ENCODE measurements at regions not wholly inside any gene's neighbourhood (a gene's known extent, or its start where the extent isn't known, plus 50 kb on each side); places are given as distances from the start of the nearest gene placed in this dataset.

- DNase-seq (no peak), ATAC-seq (replicated peaks) (no peak)
- no peak overlapping the region for H3K27ac Mint-ChIP-seq
Observed at GRCh38 chr11:110935018-110935640, 222.9 kb upstream of the ARHGAP20 start.

DNA sequence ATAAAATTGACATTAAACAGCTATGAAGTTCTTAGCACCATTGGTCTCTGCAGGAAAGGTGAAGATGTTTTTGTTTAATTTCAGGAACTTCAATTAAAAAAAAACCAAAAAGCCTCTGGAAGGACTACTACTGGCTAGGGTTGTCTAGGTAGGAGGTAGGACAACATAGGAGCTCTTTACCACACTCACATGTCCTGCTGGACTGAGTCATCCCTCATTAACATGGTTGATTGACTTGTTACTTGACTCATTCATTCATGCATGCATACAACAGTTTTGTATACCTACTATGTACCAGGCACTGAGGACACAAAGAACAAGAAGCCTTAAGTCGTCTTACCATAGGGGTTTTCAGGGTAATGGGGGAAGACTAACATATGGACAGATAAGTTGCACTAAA is 216.9 kb upstream of the ARHGAP20 start:
- ATAC-seq (replicated peaks): no peak
- H3K4me3 Mint-ChIP-seq: no peak overlapping the region
- no peaks in the 10 kb centered on the region for H3K9me3 Mint-ChIP-seq
- peaks cover 0 to 5% of the 10 kb centered on the region in 2 donors for H3K27me3 Mint-ChIP-seq
- DNase-seq: no peak
- H3K36me3 Mint-ChIP-seq (ENCODE audit: insufficient read depth): no peaks in the 10 kb centered on the region
- no peaks in the 10 kb centered on the region for H3K4me1 Mint-ChIP-seq (ENCODE audit: low read depth in 2 of 2)
- H3K27ac Mint-ChIP-seq: no peak overlapping the region

More at GRCh38 chr11:110935018-110935640, 222.9 kb upstream of the ARHGAP20 start:
- no peaks in the 10 kb centered on the region for H3K9me3 Mint-ChIP-seq
- no peaks in the 10 kb centered on the region for H3K4me1 Mint-ChIP-seq (ENCODE audit: low read depth in 2 of 2)
- H3K27me3 Mint-ChIP-seq: no peaks in the 10 kb centered on the region
- H3K36me3 Mint-ChIP-seq (ENCODE audit: insufficient read depth): no peaks in the 10 kb centered on the region
- H3K4me3 Mint-ChIP-seq: no peak overlapping the region

- ATAC-seq (replicated peaks): no peak
- Mint-ChIP-seq H3K9me3 (no peaks in the 10 kb centered on the region), H3K4me3 (no peak overlapping the region)
Observed at GRCh38 chr11:110928391-110928790, 216.2 kb upstream of the ARHGAP20 start.

DNA sequence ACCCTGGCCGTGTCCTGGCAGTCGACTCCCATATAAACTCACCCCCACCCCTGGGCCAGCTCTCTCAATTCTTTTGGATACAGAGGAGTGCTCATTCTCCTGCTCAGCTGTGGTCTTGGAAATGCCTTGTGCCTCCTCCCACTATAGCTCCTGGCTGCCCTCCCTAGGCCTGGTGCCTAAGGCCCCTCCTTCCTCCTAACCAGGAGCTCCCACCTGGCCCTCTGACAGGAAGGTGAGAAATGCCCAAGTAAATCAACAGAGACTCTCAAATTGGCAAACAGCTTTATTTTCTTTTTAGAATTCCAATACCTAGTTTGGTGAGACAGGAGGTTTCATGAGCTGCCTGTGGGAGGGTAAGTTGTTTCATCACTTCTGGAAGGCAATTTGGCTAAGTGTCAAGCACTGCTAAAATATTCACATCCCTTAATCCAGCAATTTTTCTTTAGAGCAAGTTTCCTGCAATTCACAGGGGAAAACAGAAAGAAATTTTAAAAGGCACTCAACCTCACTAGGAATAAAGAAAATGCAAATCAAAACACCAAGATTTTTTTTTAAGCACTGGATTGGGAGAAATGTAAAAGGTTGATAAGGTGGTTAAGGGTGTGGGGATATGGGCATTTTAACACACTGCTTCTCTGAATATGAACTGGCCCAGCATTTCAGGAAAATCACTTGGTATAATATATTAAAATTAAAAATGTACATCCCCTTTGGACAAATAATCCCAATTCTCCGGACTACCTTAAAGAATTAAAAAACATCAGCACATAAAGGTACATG is 209.7 kb upstream of the ARHGAP20 start:
- H3K4me1 Mint-ChIP-seq (ENCODE audit: low read depth in 2 of 2): peaks cover 3 to 5% of the 10 kb centered on the region in 2 donors
- ATAC-seq (replicated peaks) (no peak), DNase-seq (no peak)
- H3K4me3 Mint-ChIP-seq: no peak overlapping the region
- peaks cover 1 to 16% of the 10 kb centered on the region in 2 donors for H3K27me3 Mint-ChIP-seq
- H3K27ac Mint-ChIP-seq: no peak overlapping the region
- H3K9me3 Mint-ChIP-seq: peaks cover 0 to 2% of the 10 kb centered on the region in 2 donors
- H3K36me3 Mint-ChIP-seq (ENCODE audit: insufficient read depth): no peaks in the 10 kb centered on the region

More at GRCh38 chr11:110928391-110928790, 216.2 kb upstream of the ARHGAP20 start:
- DNase-seq: no peak
- no peak overlapping the region for H3K27ac Mint-ChIP-seq
- peaks cover 0 to 5% of the 10 kb centered on the region in 2 donors for H3K27me3 Mint-ChIP-seq
- H3K4me1 Mint-ChIP-seq (ENCODE audit: low read depth in 2 of 2): no peaks in the 10 kb centered on the region
- no peaks in the 10 kb centered on the region for H3K36me3 Mint-ChIP-seq (ENCODE audit: insufficient read depth)

DNA sequence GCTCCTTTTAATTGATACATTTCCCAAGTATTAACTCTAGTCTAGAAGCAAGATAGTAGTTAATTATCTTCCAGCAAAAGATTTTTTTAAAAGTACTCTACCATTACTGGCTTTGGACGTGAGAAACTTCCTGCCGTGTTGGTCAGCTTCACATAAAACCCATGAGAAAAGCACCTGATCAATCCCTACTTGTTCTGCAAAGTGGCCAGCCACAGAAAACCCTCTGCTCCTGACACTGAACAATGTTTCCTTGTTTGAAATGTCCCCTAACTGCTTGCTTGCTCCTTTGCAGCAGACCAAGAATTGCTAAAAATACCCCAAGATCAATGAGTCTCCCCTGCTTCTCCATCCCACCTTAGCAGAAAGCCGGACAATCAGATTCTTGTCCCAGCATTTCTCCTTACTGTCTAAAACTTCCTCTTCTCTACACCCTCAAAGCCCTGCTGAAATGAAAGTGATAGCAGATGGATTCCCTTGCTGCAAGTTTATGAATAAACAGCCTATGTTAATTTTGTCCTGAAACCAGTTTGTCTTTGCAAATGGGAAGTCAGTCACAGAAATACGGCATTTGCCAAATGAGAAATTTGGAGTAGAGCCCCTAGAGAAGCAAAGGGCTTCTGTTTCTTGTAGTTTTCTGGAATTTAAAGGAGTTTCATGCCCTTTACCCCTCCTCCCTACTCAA is 207.1 kb upstream of the ARHGAP20 start:
- ATAC-seq (replicated peaks): no peak
- Mint-ChIP-seq H3K9me3 (peaks cover 0 to 2% of the 10 kb centered on the region in 2 donors), H3K27me3 (peaks cover 4 to 16% of the 10 kb centered on the region in 2 donors), H3K4me3 (no peak overlapping the region), H3K4me1 (ENCODE audit: low read depth in 2 of 2) (peaks cover 3 to 5% of the 10 kb centered on the region in 2 donors), H3K27ac (no peak overlapping the region), H3K36me3 (ENCODE audit: insufficient read depth) (no peaks in the 10 kb centered on the region)
- no peak for DNase-seq

DNA sequence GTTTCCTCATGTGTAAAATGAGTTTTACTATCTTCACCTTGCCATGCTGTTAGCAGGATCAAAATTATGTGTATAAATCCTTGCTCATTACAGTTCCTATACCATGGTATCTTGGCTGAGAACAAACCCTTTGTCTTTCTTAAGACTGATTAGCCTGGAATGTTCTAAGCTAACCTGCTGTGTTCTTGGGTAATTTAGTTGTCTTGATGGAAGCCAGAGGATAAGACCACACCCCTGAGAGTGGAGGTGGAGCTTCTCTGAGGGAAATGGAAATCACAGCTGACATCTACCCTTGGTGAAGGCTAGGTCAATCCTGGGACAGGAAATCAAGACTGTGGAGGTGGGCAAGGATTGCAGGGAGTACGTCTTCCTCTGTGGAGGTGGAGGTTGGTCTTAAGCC is 206.1 kb upstream of the ARHGAP20 start:
- ATAC-seq (replicated peaks) (no peak), DNase-seq (no peak)
- Mint-ChIP-seq H3K9me3 (peaks cover 0 to 2% of the 10 kb centered on the region in 2 donors), H3K27ac (no peak overlapping the region), H3K27me3 (peaks cover 11 to 16% of the 10 kb centered on the region in 2 donors), H3K4me3 (no peak overlapping the region), H3K36me3 (ENCODE audit: insufficient read depth) (no peaks in the 10 kb centered on the region), H3K4me1 (ENCODE audit: low read depth in 2 of 2) (peaks cover 3 to 5% of the 10 kb centered on the region in 2 donors)

- DNase-seq: no peak
- Mint-ChIP-seq H3K4me1 (ENCODE audit: low read depth in 2 of 2) (peaks cover 9 to 10% of the 10 kb centered on the region in 2 donors), H3K36me3 (ENCODE audit: insufficient read depth) (no peaks in the 10 kb centered on the region), H3K27me3 (peaks cover 0 to 19% of the 10 kb centered on the region in 2 donors), H3K4me3 (no peak overlapping the region), H3K9me3 (peaks cover 0 to 3% of the 10 kb centered on the region in 2 donors), H3K27ac (no peak overlapping the region)
- ATAC-seq (replicated peaks): no peak
Observed at GRCh38 chr11:110912437-110912836, 200.2 kb upstream of the ARHGAP20 start.

DNA sequence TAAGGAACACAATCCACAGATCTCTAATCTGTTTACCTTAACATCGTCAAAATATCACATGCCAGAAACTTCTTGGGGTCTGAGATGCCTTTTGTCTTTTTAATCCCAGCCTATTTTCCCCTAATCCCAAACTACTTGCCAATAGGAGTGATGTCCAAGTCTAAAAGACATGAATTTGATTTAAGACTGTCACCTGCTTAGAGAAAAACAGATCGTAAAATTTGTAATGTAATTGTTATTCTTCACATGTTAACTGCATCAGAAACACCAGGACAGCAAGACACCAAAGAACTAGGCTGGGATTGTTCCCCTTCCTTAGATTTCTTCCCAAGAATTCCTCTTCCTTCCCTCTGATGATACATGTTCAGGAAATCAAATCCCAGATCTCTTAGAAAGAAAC is 198.1 kb upstream of the ARHGAP20 start:
- H3K36me3 Mint-ChIP-seq (ENCODE audit: insufficient read depth): no peaks in the 10 kb centered on the region
- H3K4me3 Mint-ChIP-seq: no peak overlapping the region
- no peak overlapping the region for H3K27ac Mint-ChIP-seq

GRCh38 chr11:110909336-110909735 is 197.1 kb upstream of the ARHGAP20 start:
- no peak overlapping the region for H3K4me3 Mint-ChIP-seq
- no peak for ATAC-seq (replicated peaks)
- H3K27me3 Mint-ChIP-seq: peaks cover 0 to 15% of the 10 kb centered on the region in 2 donors
- no peak overlapping the region for H3K27ac Mint-ChIP-seq
- peaks cover 0 to 5% of the 10 kb centered on the region in 2 donors for H3K9me3 Mint-ChIP-seq
- no peak for DNase-seq
- H3K36me3 Mint-ChIP-seq (ENCODE audit: insufficient read depth): no peaks in the 10 kb centered on the region
- H3K4me1 Mint-ChIP-seq (ENCODE audit: low read depth in 2 of 2): peaks cover 12 to 15% of the 10 kb centered on the region in 2 donors

More for the DNA sequence above, 198.1 kb upstream of the ARHGAP20 start:
- peaks cover 0 to 5% of the 10 kb centered on the region in 2 donors for H3K9me3 Mint-ChIP-seq
- DNase-seq: no peak
- ATAC-seq (replicated peaks): no peak
- H3K27me3 Mint-ChIP-seq: peaks cover 0 to 19% of the 10 kb centered on the region in 2 donors
- peaks cover 12 to 15% of the 10 kb centered on the region in 2 donors for H3K4me1 Mint-ChIP-seq (ENCODE audit: low read depth in 2 of 2)

DNA sequence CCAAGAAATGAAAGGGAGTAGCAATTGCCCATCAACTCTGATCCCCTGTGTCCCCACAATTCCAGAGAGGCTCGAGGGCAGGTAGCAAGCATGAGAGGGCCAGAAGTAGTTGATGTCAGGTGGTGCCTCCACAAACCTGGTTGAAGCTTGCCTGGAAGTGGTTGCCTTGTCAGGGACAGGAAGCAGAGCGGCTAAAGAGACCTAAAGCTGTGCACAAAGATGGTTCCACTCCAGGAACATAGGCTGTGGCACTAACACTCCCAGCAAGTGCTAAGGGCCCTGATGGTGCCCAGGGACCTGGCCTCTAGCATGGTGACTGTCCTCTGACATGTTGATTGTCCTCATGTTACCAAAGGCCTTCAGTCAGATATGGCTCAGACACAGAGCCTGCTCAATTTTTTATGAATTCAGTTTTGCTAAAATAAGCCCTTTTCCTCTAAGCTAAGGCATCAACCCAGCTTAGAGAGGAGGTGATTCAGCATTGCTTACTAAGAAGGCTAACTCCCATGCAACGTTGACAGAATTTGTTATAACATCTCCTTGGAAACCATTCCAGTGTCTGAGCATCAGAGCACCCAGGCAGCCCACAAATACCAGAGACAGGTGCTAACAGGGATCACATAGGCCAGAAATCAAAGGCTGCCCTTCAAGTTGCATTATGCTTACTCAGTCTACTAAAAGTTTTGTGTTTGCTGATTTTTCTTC is 196.3 kb upstream of the ARHGAP20 start:
- Mint-ChIP-seq H3K27me3 (peaks cover 0 to 8% of the 10 kb centered on the region in 2 donors), H3K4me1 (ENCODE audit: low read depth in 2 of 2) (peaks cover 12 to 15% of the 10 kb centered on the region in 2 donors), H3K9me3 (peaks cover 0 to 5% of the 10 kb centered on the region in 2 donors), H3K36me3 (ENCODE audit: insufficient read depth) (no peaks in the 10 kb centered on the region), H3K4me3 (no peak overlapping the region), H3K27ac (peak overlapping the region in 1 of 2 donors; percentile 7)
- no peak for ATAC-seq (replicated peaks)
- no peak for DNase-seq

DNA sequence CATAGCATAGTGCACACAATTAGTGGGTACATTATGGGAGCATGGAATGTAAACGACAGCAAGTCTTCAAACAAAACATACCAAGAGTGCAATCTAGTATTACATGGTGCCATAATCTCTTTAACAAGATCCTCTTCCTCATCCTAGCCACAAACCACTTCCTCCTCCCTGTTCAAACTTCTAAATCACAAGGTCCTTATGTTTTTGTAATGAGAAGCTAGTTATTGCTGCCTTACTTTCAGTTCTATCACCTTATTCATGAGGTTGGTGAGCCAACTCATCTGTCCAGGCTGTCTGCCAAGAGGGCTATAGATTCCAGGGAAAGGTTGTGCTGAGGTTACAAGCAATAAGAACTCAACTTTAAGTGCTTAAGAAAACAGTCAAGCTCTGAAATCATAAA is 195.4 kb upstream of the ARHGAP20 start:
- DNase-seq (no peak), ATAC-seq (replicated peaks) (peak; percentile 40)
- H3K27me3 Mint-ChIP-seq: peaks cover 0 to 7% of the 10 kb centered on the region in 2 donors
- H3K4me3 Mint-ChIP-seq: peak overlapping the region in 1 of 2 donors; percentile 3
- H3K4me1 Mint-ChIP-seq (ENCODE audit: low read depth in 2 of 2): peaks cover 12 to 15% of the 10 kb centered on the region in 2 donors
- H3K27ac Mint-ChIP-seq: peak overlapping the region in 1 of 2 donors; percentile 7
- H3K36me3 Mint-ChIP-seq (ENCODE audit: insufficient read depth): no peaks in the 10 kb centered on the region
- H3K9me3 Mint-ChIP-seq: peaks cover 0 to 5% of the 10 kb centered on the region in 2 donors

GRCh38 chr11:110903830-110904229 is 191.6 kb upstream of the ARHGAP20 start:
- Mint-ChIP-seq H3K27me3 (peaks cover 0 to 7% of the 10 kb centered on the region in 2 donors), H3K4me3 (no peak overlapping the region), H3K27ac (no peak overlapping the region), H3K9me3 (peaks cover 0 to 2% of the 10 kb centered on the region in 2 donors), H3K36me3 (ENCODE audit: insufficient read depth) (no peaks in the 10 kb centered on the region), H3K4me1 (ENCODE audit: low read depth in 2 of 2) (peaks cover 12 to 15% of the 10 kb centered on the region in 2 donors)
- DNase-seq (no peak), ATAC-seq (replicated peaks) (no peak)

DNA sequence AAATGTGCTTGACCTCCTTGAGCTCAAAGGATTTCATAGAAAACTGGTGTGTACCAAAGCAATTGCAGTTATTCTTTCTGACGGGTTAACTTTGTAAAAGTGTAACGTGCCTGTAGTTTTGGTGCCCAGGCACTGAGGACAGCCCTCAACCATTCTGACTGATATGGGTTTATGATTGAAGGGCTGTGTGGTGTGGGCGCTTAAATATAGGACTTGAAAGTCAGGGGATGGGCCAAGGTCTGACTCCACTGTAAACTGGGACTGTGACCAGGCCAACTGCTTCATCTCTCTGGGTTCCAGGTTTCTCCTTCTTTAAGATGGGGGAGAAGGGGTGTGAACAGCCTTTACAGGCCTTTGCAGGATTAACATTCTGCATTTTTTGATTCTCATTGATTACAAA is 191.1 kb upstream of the ARHGAP20 start:
- no peak for ATAC-seq (replicated peaks)
- H3K36me3 Mint-ChIP-seq (ENCODE audit: insufficient read depth): no peaks in the 10 kb centered on the region
- DNase-seq: no peak
- peaks cover 12 to 14% of the 10 kb centered on the region in 2 donors for H3K4me1 Mint-ChIP-seq (ENCODE audit: low read depth in 2 of 2)
- peaks cover 0 to 11% of the 10 kb centered on the region in 2 donors for H3K27me3 Mint-ChIP-seq
- H3K9me3 Mint-ChIP-seq: peaks cover 0 to 2% of the 10 kb centered on the region in 2 donors
- H3K27ac Mint-ChIP-seq: no peak overlapping the region
- no peak overlapping the region for H3K4me3 Mint-ChIP-seq
